H1 (cell line): ENCODE measurements at regions not wholly inside any gene's neighbourhood (a gene's known extent, or its start where the extent isn't known, plus 50 kb on each side); places are given as distances from the start of the nearest gene placed in this dataset.
A peak's percentile ranks its signal among the peaks of the same experiment; 100 is the strongest.

Source experiments
- CTCF ChIA-PET: fragments of 300-600 bp; sonication (Branson Sonifier 250); formaldehyde crosslinking; loops from one replicate; lab custom pipeline; 2021; ENCODE audit not compliant: partially characterized antibody; lab: Charles Lee
- POLR2A ChIA-PET: fragments of 300-600 bp; sonication (Branson Sonifier 250); formaldehyde crosslinking; loops from one replicate; lab custom pipeline; 2021; ENCODE audit warnings: inconsistent platforms; ENCODE audit not compliant: partially characterized antibody; lab: Charles Lee
- DNase-seq, 2 experiments: peaks; one replicate each; pipeline versions ENCODE4 v3.0.0 to v3.0.0-alpha.2; 2010 to 2022; ENCODE audit warnings: low spot score in 2 of 2, low read depth in 1 of 2, mixed read lengths in 1 of 2
- FAIRE-seq: peaks from 2 replicates; lab custom pipeline; 2011; peaks lifted over from hg19 to GRCh38; lab: Jason Lieb, UNC
- H2AFZ ChIP-seq: 2 replicates; pipeline ENCODE4 v1.8.1; 2012; ENCODE audit warnings: low read length, inconsistent platforms
- H2AK5ac ChIP-seq: 2 replicates; pipeline ENCODE4 v1.6.1; 2013; ENCODE audit warnings: low read depth, low read length
- H2BK120ac ChIP-seq: replicated peaks from 2 replicates; pipeline ENCODE3; 2013; ENCODE audit warnings: low read depth, low read length, inconsistent platforms
- H2BK12ac ChIP-seq: 2 replicates; pipeline ENCODE4 v1.6.1; 2013; ENCODE audit warnings: low read depth, low read length
- H2BK15ac ChIP-seq: 2 replicates; pipeline ENCODE4 v1.6.1; 2013; ENCODE audit warnings: low read length
- H2BK20ac ChIP-seq: 2 replicates; pipeline ENCODE4 v1.6.1; 2013; ENCODE audit warnings: low read length
- H2BK5ac ChIP-seq: 2 replicates; pipeline ENCODE4 v1.6.1; 2013; ENCODE audit warnings: low read depth, low read length
- H3K14ac ChIP-seq: 2 replicates; pipeline ENCODE4 v1.6.1; 2013; ENCODE audit warnings: inconsistent platforms; ENCODE audit not compliant: insufficient read length
- H3K18ac ChIP-seq: 2 replicates; pipeline ENCODE4 v1.6.1; 2013; ENCODE audit warnings: low read length; ENCODE audit errors: extremely low read depth
- H3K23ac ChIP-seq: 2 replicates; pipeline ENCODE4 v1.6.1; 2013; ENCODE audit warnings: inconsistent platforms; ENCODE audit not compliant: insufficient read length
- H3K23me2 ChIP-seq: 2 replicates; pipeline ENCODE4 v1.6.1; 2013; ENCODE audit warnings: low read depth, low read length
- H3K27ac ChIP-seq: 2 replicates; pipeline ENCODE4 v1.6.1; 2011; ENCODE audit warnings: low read depth, low read length, inconsistent platforms
- H3K27me3 ChIP-seq, 4 experiments: replicated peaks in 1 of 4; 1 replicate in 1 of 4; 2 replicates in 3 of 4; pipeline versions ENCODE4 v1.6.1 to v1.8.1; 2011 to 2013; ENCODE audit warnings: low read length in 3 of 4, mild to moderate bottlenecking in 3 of 4, inconsistent platforms in 2 of 4, mixed read lengths in 2 of 4, moderate library complexity in 1 of 4; ENCODE audit not compliant: control insufficient read depth in 3 of 4, insufficient read depth in 3 of 4; ENCODE audit errors: extremely low read depth in 1 of 4
- H3K36me3 ChIP-seq, 4 experiments: 2 replicates each; pipeline versions ENCODE4 v1.6.1 to v1.8.1; 2011 to 2013; ENCODE audit warnings: mild to moderate bottlenecking in 4 of 4, low read length in 3 of 4, moderate library complexity in 2 of 4, control low read depth in 1 of 4, inconsistent platforms in 1 of 4; ENCODE audit not compliant: insufficient read depth in 4 of 4, control insufficient read depth in 2 of 4
- H3K4ac ChIP-seq: replicated peaks from 2 replicates; pipeline ENCODE3; 2013; ENCODE audit warnings: low read length, low read depth, mixed read lengths, inconsistent platforms; ENCODE audit not compliant: insufficient read length
- H3K4me1 ChIP-seq, 4 experiments: replicated peaks in 1 of 4; 1 replicate in 1 of 4; 2 replicates in 3 of 4; pipeline versions ENCODE4 v1.6.1 to v1.8.1; 2011 to 2013; ENCODE audit warnings: low read length in 3 of 4, inconsistent platforms in 2 of 4, mixed read lengths in 1 of 4; ENCODE audit not compliant: insufficient read depth in 4 of 4, control insufficient read depth in 3 of 4
- H3K4me2 ChIP-seq, 2 experiments: 2 replicates each; pipeline versions ENCODE4 v1.6.1 to v1.8.1; 2011 to 2013; ENCODE audit warnings: low read depth in 2 of 2, low read length in 2 of 2, control low read depth in 1 of 2, inconsistent platforms in 1 of 2, mild to moderate bottlenecking in 1 of 2; ENCODE audit not compliant: insufficient read depth in 1 of 2
- H3K4me3 ChIP-seq, 4 experiments: fragments of 200-600, 300-600 bp in 1 of 4; sonication (generic), shearing (Covaris generic), sonication (Bioruptor Twin) in 1 of 4; 2 replicates each; pipeline versions ENCODE4 v1.5.1 to v1.8.1; 2011 to 2016; ENCODE audit warnings: low read length in 4 of 4, low read depth in 3 of 4, control low read depth in 2 of 4, inconsistent platforms in 2 of 4, mild to moderate bottlenecking in 2 of 4, mixed read lengths in 1 of 4, moderate library complexity in 1 of 4; ENCODE audit not compliant: insufficient read depth in 2 of 4; ENCODE audit errors: extremely low read depth in 1 of 4
- H3K56ac ChIP-seq: replicated peaks from 2 replicates; pipeline ENCODE3; 2013; ENCODE audit warnings: low read depth, mild to moderate bottlenecking, mixed read lengths, low read length, inconsistent platforms; ENCODE audit not compliant: insufficient read length
- H3K79me1 ChIP-seq: 2 replicates; pipeline ENCODE4 v1.6.1; 2013; ENCODE audit warnings: low read depth, low read length, control low read depth
- H3K79me2 ChIP-seq, 2 experiments: 2 replicates each; pipeline versions ENCODE4 v1.6.1 to v1.8.1; 2012 to 2013; ENCODE audit warnings: low read length in 2 of 2, mild to moderate bottlenecking in 2 of 2, inconsistent platforms in 1 of 2; ENCODE audit not compliant: insufficient read depth in 2 of 2, control insufficient read depth in 1 of 2
- H3K9ac ChIP-seq, 4 experiments: replicated peaks in 1 of 4; 1 replicate in 1 of 4; 2 replicates in 3 of 4; pipeline versions ENCODE4 v1.6.1 to v1.8.1; 2011 to 2013; ENCODE audit warnings: low read depth in 3 of 4, low read length in 3 of 4, control low read depth in 2 of 4, mild to moderate bottlenecking in 2 of 4, moderate library complexity in 2 of 4, inconsistent platforms in 1 of 4; ENCODE audit errors: extremely low read depth in 1 of 4
- H3K9me3 ChIP-seq, 2 experiments: 2 replicates each; pipeline versions ENCODE4 v1.6.1 to v1.8.1; 2012 to 2013; ENCODE audit warnings: mild to moderate bottlenecking in 2 of 2, moderate library complexity in 2 of 2, control low read depth in 1 of 2, inconsistent platforms in 1 of 2, low read depth in 1 of 2, low read length in 1 of 2, mixed read lengths in 1 of 2; ENCODE audit not compliant: insufficient read depth in 2 of 2
- H4K20me1 ChIP-seq, 2 experiments: replicated peaks in 1 of 2; 2 replicates each; pipeline versions ENCODE3 to v1.8.1; 2011 to 2013; ENCODE audit warnings: inconsistent platforms in 2 of 2, low read length in 2 of 2, mild to moderate bottlenecking in 1 of 2; ENCODE audit not compliant: insufficient read depth in 2 of 2, control insufficient read depth in 1 of 2
- H4K5ac ChIP-seq: 2 replicates; pipeline ENCODE4 v1.6.1; 2013; ENCODE audit warnings: low read length, low read depth, mixed read lengths, inconsistent platforms; ENCODE audit not compliant: insufficient read length
- H4K8ac ChIP-seq: 2 replicates; pipeline ENCODE4 v1.8.0; 2013; ENCODE audit warnings: mild to moderate bottlenecking, moderate library complexity, low read length, inconsistent platforms; ENCODE audit not compliant: insufficient read depth; ENCODE audit errors: extremely low read depth
- H4K91ac ChIP-seq: replicated peaks from 2 replicates; pipeline ENCODE3; 2013; ENCODE audit warnings: low read length, mixed read lengths, inconsistent platforms; ENCODE audit not compliant: insufficient read length
- CREB1 ChIP-seq: IDR thresholded peaks from 2 replicates; pipeline ENCODE4 v1.6.1; 2012; ENCODE audit warnings: inconsistent platforms
- E2F6 ChIP-seq: IDR thresholded peaks from 2 replicates; pipeline ENCODE4 v1.6.1; 2012; ENCODE audit warnings: inconsistent platforms
- WGBS, 2 experiments: shearing (Covaris generic) in 1 of 2; methylation state at CpG; one replicate each; pipeline versions ENCODE4 v1.1.6 to v1.1.7; 2013 to 2015; ENCODE audit warnings: low lambda C conversion rate in 2 of 2, mixed read lengths in 2 of 2, inconsistent platforms in 1 of 2, low coverage in 1 of 2, missing lambda C conversion rate in 1 of 2; ENCODE audit not compliant: insufficient replicate concordance in 2 of 2, insufficient coverage in 1 of 2, insufficient read length in 1 of 2; ENCODE audit errors: extremely low coverage in 1 of 2, missing lambda C conversion rate in 1 of 2; 5-methylcytosine and 5-hydroxymethylcytosine counted together

DNA sequence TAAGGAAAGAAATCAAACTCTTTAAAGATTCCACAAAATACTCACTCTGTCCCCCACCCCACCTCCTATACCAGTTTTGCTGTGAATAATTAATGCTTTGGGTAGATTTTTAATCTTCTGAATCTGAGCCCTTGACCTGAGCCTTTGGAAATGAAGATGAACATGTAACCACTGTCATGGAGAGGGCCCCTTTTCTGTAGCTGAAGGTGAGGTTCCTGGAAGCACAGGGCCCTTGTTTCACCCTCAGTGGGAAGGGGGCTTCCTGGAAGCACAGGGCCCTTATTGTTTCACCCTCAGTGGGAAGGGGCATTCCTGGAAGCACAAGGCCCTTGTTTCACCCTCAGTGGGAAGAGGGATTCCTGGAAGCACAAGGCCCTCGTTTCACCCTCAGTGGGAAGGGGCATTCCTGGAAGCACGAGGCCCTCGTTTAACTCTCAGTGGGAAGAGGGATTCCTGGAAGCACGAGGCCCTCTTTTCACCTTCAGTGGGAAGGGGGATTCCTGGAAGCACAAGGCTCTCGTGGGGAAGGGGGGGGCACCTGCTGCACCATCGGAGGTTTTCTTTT is 75.7 kb downstream of the DACT2 start:
- Histone ChIP-seq H3K23ac (no peak overlapping the region), H3K27me3 (no peaks in the 10 kb centered on the region), H3K4ac (no peak overlapping the region), H3K14ac (no peak overlapping the region), H2AFZ (no peak overlapping the region), H3K4me3 (no peak overlapping the region), H3K36me3 (no peaks in the 10 kb centered on the region), H4K91ac (no peak overlapping the region), H3K27ac (no peak overlapping the region), H4K5ac (no peak overlapping the region), H4K8ac (no peak overlapping the region), H3K79me1 (no peaks in the 10 kb centered on the region), H3K4me2 (no peak overlapping the region), H3K23me2 (no peaks in the 10 kb centered on the region), H2BK12ac (no peak overlapping the region), H3K9me3 (no peaks in the 10 kb centered on the region), H2BK20ac (no peak overlapping the region), H2BK5ac (no peak overlapping the region), H3K18ac (no peak overlapping the region), H3K4me1 (peaks cover 0 to 5% (median 1%) of the 10 kb centered on the region in 4 experiments; a peak in 2 of 7 replicates), H4K20me1 (peaks cover 0 to 2% of the 10 kb centered on the region in 2 experiments), H2BK15ac (no peak overlapping the region), H2BK120ac (no peak overlapping the region), H2AK5ac (no peak overlapping the region), H3K79me2 (no peaks in the 10 kb centered on the region), H3K9ac (no peak overlapping the region), H3K56ac (no peak overlapping the region)
- WGBS, 2 experiments: 71% methylated on average over 5 of the region's 6 CpGs; no CpG with 5 or more reads in 1 of the 2 experiments
- CTCF ChIA-PET: interaction anchor here (1.0 to 1.1 kb wide), 2 partner anchors 11 to 43 kb away, joined by 3 to 4 read pairs; no protein-coding TSS in a partner anchor
- DNase-seq (no peak), FAIRE-seq (no peak)
- POLR2A ChIA-PET: interaction anchor here (1.3 kb wide), 1 partner anchor 17 kb away, joined by 3 read pairs; no protein-coding TSS in a partner anchor
- TF ChIP-seq CREB1: no peak
- 0 out of 2 replicates have a peak, but pooled peaks have one; percentile 13 for TF ChIP-seq E2F6
